ENCODE measurements at regions not wholly inside any gene's neighbourhood (a gene's known extent, or its start where the extent isn't known, plus 50 kb on each side); places are given as distances from the start of the nearest gene placed in this dataset.

GRCh38 chr3:16739541-16740105 is 134.4 kb upstream of the DAZL start:
- TF ChIP-seq POLR2A (IDR thresholded peaks at IDR 0.05) (no peak), CTCF (IDR thresholded peaks at IDR 0.05) (no peak), EP300 (IDR thresholded peaks at IDR 0.05) (no peak)
